RWPE2 (cell line): ENCODE measurements at regions not wholly inside any gene's neighbourhood (a gene's known extent, or its start where the extent isn't known, plus 50 kb on each side); places are given as distances from the start of the nearest gene placed in this dataset.

ENCODE experiments used
- ATAC-seq: fragments of 200-7000 bp; cut with Tn5 transposase; 3 replicates; pipeline ENCODE4 v1.9.1; 2021; ENCODE audit warnings: low read depth
- DNase-seq: peaks from one replicate; pipeline ENCODE4 v3.0.0-alpha.2; 2020; ENCODE audit warnings: low spot score
- H3K27ac ChIP-seq: fragments of 450-650 bp; 2 replicates; pipeline ENCODE4 v1.5.1; 2017; ENCODE audit warnings: mild to moderate bottlenecking; ENCODE audit not compliant: poor library complexity, severe bottlenecking
- H3K27me3 ChIP-seq: fragments of 250-450 bp; sonication (Bioruptor Pico); 2 replicates; pipeline ENCODE4 v1.5.1; 2021; ENCODE audit warnings: mild to moderate bottlenecking, moderate library complexity; ENCODE audit not compliant: insufficient read depth, poor library complexity, severe bottlenecking
- H3K36me3 ChIP-seq: fragments of 250-450 bp; sonication (Bioruptor Pico); 2 replicates; pipeline ENCODE4 v1.5.1; 2020; ENCODE audit warnings: low read depth, mild to moderate bottlenecking, moderate library complexity
- H3K4me1 ChIP-seq: fragments of 250-450 bp; sonication (Bioruptor Pico); 2 replicates; pipeline ENCODE4 v1.5.1; 2021; ENCODE audit warnings: mild to moderate bottlenecking, moderate library complexity; ENCODE audit not compliant: insufficient read depth, poor library complexity, severe bottlenecking
- H3K4me3 ChIP-seq: fragments of 250-450 bp; sonication (Bioruptor Pico); 2 replicates; pipeline ENCODE4 v1.5.1; 2021; ENCODE audit warnings: mild to moderate bottlenecking, moderate library complexity; ENCODE audit not compliant: severe bottlenecking
- H3K9me3 ChIP-seq: fragments of 250-450 bp; sonication (Bioruptor Pico); 2 replicates; pipeline ENCODE4 v1.5.1; 2021; ENCODE audit warnings: mild to moderate bottlenecking, moderate library complexity; ENCODE audit not compliant: severe bottlenecking
- TF ChIP-seq, protein P1 (sequence below): fragments of 450-650 bp; IDR thresholded peaks from one replicate; pipeline ENCODE4 v1.5.1; 2017; ENCODE audit warnings: mild to moderate bottlenecking, moderate library complexity; ENCODE audit not compliant: poor library complexity, severe bottlenecking

DNA sequence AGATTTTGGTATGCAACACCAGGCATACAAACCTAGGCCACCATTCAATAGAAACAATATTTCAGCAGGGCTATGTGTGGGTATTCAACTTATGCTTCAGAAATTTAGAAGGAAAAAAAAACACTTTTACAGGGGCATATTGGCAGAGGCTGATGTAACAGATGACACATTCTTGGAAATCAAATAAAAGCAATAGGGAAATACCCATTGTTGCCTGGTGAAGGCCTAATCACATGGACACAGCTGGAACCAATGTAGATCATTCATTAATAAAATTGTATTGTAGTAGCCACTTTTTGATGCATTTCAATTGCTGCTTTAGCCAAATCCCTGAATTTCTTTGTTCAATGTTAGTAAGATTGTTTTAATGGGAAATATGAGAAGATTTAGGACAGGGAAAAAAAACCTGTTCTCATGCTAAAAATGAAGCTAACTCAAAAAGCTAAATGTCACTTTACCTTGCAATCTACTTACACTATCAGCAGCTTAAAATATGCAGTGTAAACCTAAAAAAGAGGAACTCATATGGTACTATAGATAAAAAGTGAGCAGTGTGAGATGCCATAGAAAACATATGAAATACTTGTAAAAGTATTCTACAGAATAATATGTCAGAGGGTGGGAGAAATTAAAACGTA lies 289.4 kb downstream of the ZEB2 start:
- peaks cover 12% of the 10 kb centered on the region for H3K4me1 ChIP-seq
- ATAC-seq (no peak), DNase-seq (no peak)
- H3K36me3 ChIP-seq, result no peaks in the 10 kb centered on the region
- H3K27me3 ChIP-seq, result no peaks in the 10 kb centered on the region
- H3K9me3 ChIP-seq, result no peaks in the 10 kb centered on the region
- no peak overlapping the region for H3K27ac ChIP-seq
- no peak overlapping the region for H3K4me3 ChIP-seq
- TF ChIP-seq, protein P1, sequence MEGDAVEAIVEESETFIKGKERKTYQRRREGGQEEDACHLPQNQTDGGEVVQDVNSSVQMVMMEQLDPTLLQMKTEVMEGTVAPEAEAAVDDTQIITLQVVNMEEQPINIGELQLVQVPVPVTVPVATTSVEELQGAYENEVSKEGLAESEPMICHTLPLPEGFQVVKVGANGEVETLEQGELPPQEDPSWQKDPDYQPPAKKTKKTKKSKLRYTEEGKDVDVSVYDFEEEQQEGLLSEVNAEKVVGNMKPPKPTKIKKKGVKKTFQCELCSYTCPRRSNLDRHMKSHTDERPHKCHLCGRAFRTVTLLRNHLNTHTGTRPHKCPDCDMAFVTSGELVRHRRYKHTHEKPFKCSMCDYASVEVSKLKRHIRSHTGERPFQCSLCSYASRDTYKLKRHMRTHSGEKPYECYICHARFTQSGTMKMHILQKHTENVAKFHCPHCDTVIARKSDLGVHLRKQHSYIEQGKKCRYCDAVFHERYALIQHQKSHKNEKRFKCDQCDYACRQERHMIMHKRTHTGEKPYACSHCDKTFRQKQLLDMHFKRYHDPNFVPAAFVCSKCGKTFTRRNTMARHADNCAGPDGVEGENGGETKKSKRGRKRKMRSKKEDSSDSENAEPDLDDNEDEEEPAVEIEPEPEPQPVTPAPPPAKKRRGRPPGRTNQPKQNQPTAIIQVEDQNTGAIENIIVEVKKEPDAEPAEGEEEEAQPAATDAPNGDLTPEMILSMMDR, result no peak

DNA sequence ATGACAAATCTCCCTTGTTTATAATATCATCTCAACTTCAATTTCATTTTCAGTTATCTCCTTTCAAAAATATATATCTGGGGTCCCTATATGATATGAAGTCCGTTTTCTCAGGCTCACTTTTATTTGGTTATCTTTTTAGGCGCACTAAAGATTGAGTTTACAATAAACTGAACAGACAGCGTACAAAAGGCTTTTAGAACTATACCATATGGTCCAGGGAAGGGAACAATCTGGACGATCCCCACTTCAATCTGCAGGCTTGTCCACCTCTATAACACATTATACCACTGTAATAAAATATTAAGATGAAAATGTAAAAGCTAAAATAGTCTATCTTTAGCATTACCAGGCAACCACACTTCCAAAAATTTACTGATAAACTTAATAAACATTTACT lies 289.9 kb downstream of the ZEB2 start:
- no peak for ATAC-seq

GRCh38 chr2:144229296-144229695 lies 290.6 kb downstream of the ZEB2 start:
- no peak overlapping the region for H3K27ac ChIP-seq
- H3K36me3 ChIP-seq, result no peaks in the 10 kb centered on the region
- TF ChIP-seq, protein P1, result no peak
- H3K4me1 ChIP-seq, result peaks cover 12% of the 10 kb centered on the region
- no peak for ATAC-seq
- H3K4me3 ChIP-seq, result no peak overlapping the region
- no peak for DNase-seq
- H3K27me3 ChIP-seq, result no peaks in the 10 kb centered on the region
- no peaks in the 10 kb centered on the region for H3K9me3 ChIP-seq

More for the DNA sequence above, 289.9 kb downstream of the ZEB2 start:
- H3K4me1 ChIP-seq, result peaks cover 12% of the 10 kb centered on the region
- H3K36me3 ChIP-seq, result no peaks in the 10 kb centered on the region
- no peaks in the 10 kb centered on the region for H3K9me3 ChIP-seq
- H3K4me3 ChIP-seq, result no peak overlapping the region
- no peak overlapping the region for H3K27ac ChIP-seq
- no peak for DNase-seq
- H3K27me3 ChIP-seq, result no peaks in the 10 kb centered on the region
- TF ChIP-seq, protein P1, result no peak

DNA sequence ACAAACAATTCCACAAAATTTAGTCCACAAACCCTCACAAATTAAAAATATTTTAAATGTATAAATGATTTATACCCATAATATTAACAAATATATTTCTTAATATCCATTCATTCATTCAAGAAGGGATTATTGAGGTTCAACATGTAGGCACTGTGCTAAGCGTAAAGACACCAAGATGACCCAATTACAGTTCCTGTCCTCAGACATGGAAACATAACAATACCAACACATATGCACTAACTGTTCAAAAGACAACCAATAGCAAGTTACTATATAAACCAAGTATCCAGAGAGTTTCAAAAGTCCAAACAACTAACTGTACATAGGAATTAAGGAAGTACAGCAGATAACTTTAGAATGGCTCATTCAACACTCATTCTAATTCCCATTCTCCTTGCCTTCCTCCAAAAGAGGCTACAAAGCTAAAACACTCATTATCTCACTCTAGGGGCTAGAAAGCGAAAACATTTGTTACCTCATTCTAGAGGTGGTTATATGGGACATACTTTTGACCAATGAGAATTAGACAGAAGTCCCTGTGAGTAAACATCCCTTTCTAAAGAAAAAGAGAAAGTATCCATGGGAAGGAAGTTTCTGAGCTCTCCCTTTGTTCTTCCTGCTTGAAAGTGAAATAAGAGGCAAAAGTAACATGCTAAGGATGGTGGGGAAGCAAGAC lies 292.4 kb downstream of the ZEB2 start:
- TF ChIP-seq, protein P1, result no peak
- no peak for ATAC-seq
- H3K4me1 ChIP-seq, result peaks cover 12% of the 10 kb centered on the region

DNA sequence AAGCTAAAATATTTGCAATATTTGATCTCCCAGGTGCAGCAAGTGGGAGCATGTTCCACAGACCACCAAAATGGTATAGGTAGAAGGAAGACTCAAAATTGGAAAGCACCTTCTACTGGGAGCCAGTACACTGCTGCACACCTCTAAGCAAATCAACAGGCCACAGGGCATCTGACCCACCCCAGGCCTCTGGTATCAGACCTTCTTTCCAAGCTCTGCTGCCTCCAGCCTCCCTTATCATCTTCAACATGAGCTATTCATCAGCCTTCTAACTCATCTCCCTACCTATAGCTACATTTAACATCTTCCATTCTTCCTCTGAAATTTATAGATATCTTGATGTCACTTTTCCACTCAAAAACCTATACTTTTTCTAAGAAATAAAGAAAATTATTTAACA lies 294.8 kb downstream of the ZEB2 start:
- no peaks in the 10 kb centered on the region for H3K9me3 ChIP-seq
- TF ChIP-seq, protein P1, result no peak
- H3K4me1 ChIP-seq, result peaks cover 1% of the 10 kb centered on the region
- H3K4me3 ChIP-seq, result no peak overlapping the region
- ATAC-seq, result no peak
- no peak for DNase-seq
- H3K27me3 ChIP-seq, result no peaks in the 10 kb centered on the region
- no peak overlapping the region for H3K27ac ChIP-seq
- no peaks in the 10 kb centered on the region for H3K36me3 ChIP-seq

More for the DNA sequence above, 292.4 kb downstream of the ZEB2 start:
- Histone ChIP-seq H3K36me3 (no peaks in the 10 kb centered on the region), H3K4me3 (no peak overlapping the region), H3K9me3 (no peaks in the 10 kb centered on the region), H3K27ac (no peak overlapping the region), H3K27me3 (no peaks in the 10 kb centered on the region)
- DNase-seq, result no peak
